ENCODE measurements at regions not wholly inside any gene's neighbourhood (a gene's known extent, or its start where the extent isn't known, plus 50 kb on each side); places are given as distances from the start of the nearest gene placed in this dataset.

GRCh38 chr1:91584878-91585277, 84.2 kb downstream of the CDC7 start:
- no peak for DNase-seq (ENCODE audit: low read depth)
- H3K4me3 ChIP-seq (ENCODE audit: low read length) = no peak overlapping the region
- no peak for TF ChIP-seq CTCF (conservative IDR thresholded peaks at IDR 0.05; ENCODE audit: low read length)

- H3K4me3 ChIP-seq (ENCODE audit: low read length) = no peak overlapping the region
- DNase-seq (ENCODE audit: low read depth) = no peak
- TF ChIP-seq CTCF (conservative IDR thresholded peaks at IDR 0.05; ENCODE audit: low read length) = no peak
Measured at GRCh38 chr1:91585502-91585901, 84.9 kb downstream of the CDC7 start.

- H3K4me3 ChIP-seq (ENCODE audit: low read length) = no peak overlapping the region
- no peak for TF ChIP-seq CTCF (conservative IDR thresholded peaks at IDR 0.05; ENCODE audit: low read length)
- no peak for DNase-seq (ENCODE audit: low read depth)
Measured at GRCh38 chr1:91585982-91586381, 85.3 kb downstream of the CDC7 start.

- no peak overlapping the region for H3K4me3 ChIP-seq (ENCODE audit: low read length)
- DNase-seq (ENCODE audit: low read depth) = no peak
- no peak for TF ChIP-seq CTCF (conservative IDR thresholded peaks at IDR 0.05; ENCODE audit: low read length)
Measured at GRCh38 chr1:91589437-91589836, 88.8 kb downstream of the CDC7 start.

- H3K4me3 ChIP-seq (ENCODE audit: low read length) = no peak overlapping the region
- no peak for DNase-seq (ENCODE audit: low read depth)
- TF ChIP-seq CTCF (conservative IDR thresholded peaks at IDR 0.05; ENCODE audit: low read length) = no peak
Measured at GRCh38 chr1:91591175-91591974, 90.7 kb downstream of the CDC7 start.

GRCh38 chr1:91592716-91593477, 92.2 kb downstream of the CDC7 start:
- no peak for TF ChIP-seq CTCF (conservative IDR thresholded peaks at IDR 0.05; ENCODE audit: low read length)
- no peak overlapping the region for H3K4me3 ChIP-seq (ENCODE audit: low read length)
- DNase-seq (ENCODE audit: low read depth) = no peak
